ENCODE measurements at regions not wholly inside any gene's neighbourhood (a gene's known extent, or its start where the extent isn't known, plus 50 kb on each side); places are given as distances from the start of the nearest gene placed in this dataset.

GRCh38 chr2:75792996-75793395 lies 82.3 kb upstream of the GCFC2 start:
- TF ChIP-seq CTCF (IDR thresholded peaks at IDR 0.05), result no peak
- TF ChIP-seq POLR2A (IDR thresholded peaks at IDR 0.05), result no peak

All from uterus (tissue), 2 donors.